ENCODE measurements at regions not wholly inside any gene's neighbourhood (a gene's known extent, or its start where the extent isn't known, plus 50 kb on each side); places are given as distances from the start of the nearest gene placed in this dataset.

DNA sequence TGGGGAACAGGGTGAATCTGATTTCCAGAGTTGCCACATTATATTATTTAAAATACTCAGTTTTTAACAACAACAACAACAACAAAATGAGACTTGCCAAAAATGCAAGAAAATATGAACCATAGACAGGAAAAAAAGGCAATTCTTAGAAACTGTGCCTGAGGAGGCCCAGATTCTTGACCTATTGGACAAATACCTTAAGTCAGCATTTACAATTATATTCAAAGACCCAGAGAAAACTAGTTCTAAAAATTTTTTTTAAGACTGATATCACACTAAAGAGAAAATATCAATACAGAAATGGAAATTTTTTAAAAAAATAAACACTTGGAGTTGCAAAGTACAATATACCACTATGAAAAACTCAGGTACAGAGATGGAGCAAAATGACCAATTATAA, 152.8 kb upstream of the LYPLAL1 start:
- H3K27me3 Mint-ChIP-seq, result no peaks in the 10 kb centered on the region
- intact Hi-C loops (cut with micrococcal nuclease), result no loop called here
- DNase-seq, result no peak
- H3K4me3 Mint-ChIP-seq, result no peak overlapping the region
- H3K4me1 Mint-ChIP-seq (ENCODE audit: low read depth), result no peaks in the 10 kb centered on the region
- no peak overlapping the region for H3K27ac Mint-ChIP-seq
- POLR2A ChIA-PET, result no interaction called here
- no peaks in the 10 kb centered on the region for H3K36me3 Mint-ChIP-seq
- no peaks in the 10 kb centered on the region for H3K9me3 Mint-ChIP-seq
- CTCF ChIA-PET, result no interaction called here

DNA sequence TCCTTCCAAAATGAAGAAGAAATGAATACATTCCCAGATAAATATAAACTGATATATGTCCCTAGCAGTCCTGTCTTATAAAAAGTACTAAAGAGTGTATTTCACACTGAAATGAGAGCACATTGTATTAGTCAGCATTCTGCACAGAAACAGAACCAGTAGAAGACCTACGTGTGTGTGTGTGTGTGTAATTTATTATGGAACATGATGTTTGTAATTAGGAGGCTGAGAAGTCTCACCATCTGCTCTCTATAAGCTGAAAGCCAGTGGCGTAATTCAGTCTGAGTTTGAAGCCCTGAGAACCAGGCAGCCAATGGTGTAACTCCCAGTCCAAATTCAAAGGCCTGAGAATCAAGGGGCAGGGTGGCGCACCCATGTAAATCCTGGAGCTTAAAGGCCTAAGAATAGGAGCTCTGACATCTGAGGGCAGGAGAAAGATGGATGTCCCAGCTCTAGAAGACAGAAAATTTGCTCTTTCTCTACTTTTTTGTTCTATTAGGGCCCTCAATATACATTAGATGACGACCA, 146.5 kb upstream of the LYPLAL1 start:
- POLR2A ChIA-PET, result no interaction called here
- intact Hi-C loops (cut with micrococcal nuclease), result no loop called here
- no peaks in the 10 kb centered on the region for H3K4me1 Mint-ChIP-seq (ENCODE audit: low read depth)

DNA sequence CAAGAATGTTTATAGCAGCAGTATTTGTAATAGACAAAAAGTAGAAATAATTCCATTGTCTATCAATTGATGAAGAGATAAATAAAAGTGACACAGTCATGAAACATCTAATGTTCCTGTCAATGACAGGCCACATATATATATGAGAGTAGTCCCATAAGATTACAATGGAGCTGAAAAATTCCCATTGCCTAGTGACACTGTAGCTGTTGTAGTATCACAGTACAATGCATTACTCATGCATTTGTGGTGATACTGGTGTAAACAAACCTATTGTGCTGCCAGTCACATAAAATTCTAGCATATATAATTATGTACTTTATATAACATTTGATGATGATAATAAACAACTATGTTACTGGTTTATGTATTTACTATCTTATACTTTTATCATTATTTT, 141.9 kb upstream of the LYPLAL1 start:
- no peaks in the 10 kb centered on the region for H3K27me3 Mint-ChIP-seq
- CTCF ChIA-PET, result no interaction called here
- no peak for DNase-seq
- intact Hi-C loops (cut with micrococcal nuclease), result no loop called here
- H3K27ac Mint-ChIP-seq, result no peak overlapping the region
- no peak overlapping the region for H3K4me3 Mint-ChIP-seq
- H3K9me3 Mint-ChIP-seq, result no peaks in the 10 kb centered on the region
- POLR2A ChIA-PET, result no interaction called here
- no peaks in the 10 kb centered on the region for H3K36me3 Mint-ChIP-seq
- no peaks in the 10 kb centered on the region for H3K4me1 Mint-ChIP-seq (ENCODE audit: low read depth)

More for the DNA sequence above, 146.5 kb upstream of the LYPLAL1 start:
- H3K4me3 Mint-ChIP-seq, result no peak overlapping the region
- H3K27ac Mint-ChIP-seq, result no peak overlapping the region
- CTCF ChIA-PET, result no interaction called here
- H3K36me3 Mint-ChIP-seq, result no peaks in the 10 kb centered on the region
- no peaks in the 10 kb centered on the region for H3K27me3 Mint-ChIP-seq
- no peak for DNase-seq
- H3K9me3 Mint-ChIP-seq, result no peaks in the 10 kb centered on the region

DNA sequence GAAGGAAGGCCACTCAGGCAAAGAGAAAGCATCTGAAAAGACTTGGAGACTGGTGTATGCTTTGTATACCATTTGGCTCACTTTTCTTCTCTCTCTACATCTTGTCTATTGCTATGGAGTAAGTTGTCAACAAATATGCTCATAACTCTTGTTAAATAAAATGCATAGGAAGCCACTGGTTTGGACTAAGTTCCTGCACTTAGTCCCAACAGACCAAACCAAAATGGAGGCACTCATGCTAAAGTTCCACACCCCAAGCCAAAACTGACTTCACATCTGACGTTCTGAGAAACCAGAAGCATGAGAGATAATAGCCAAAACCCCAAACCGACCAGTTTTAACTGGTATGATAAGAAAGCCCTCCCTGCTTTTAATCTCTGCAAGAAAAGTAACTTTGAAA, 135.3 kb upstream of the LYPLAL1 start:
- no peak for DNase-seq
- Mint-ChIP-seq H3K4me1 (ENCODE audit: low read depth) (no peaks in the 10 kb centered on the region), H3K9me3 (peaks cover 2% of the 10 kb centered on the region), H3K4me3 (no peak overlapping the region), H3K36me3 (no peaks in the 10 kb centered on the region), H3K27ac (no peak overlapping the region), H3K27me3 (no peaks in the 10 kb centered on the region)
- intact Hi-C loops (cut with micrococcal nuclease), result no loop called here
- POLR2A ChIA-PET, result no interaction called here
- CTCF ChIA-PET, result no interaction called here

DNA sequence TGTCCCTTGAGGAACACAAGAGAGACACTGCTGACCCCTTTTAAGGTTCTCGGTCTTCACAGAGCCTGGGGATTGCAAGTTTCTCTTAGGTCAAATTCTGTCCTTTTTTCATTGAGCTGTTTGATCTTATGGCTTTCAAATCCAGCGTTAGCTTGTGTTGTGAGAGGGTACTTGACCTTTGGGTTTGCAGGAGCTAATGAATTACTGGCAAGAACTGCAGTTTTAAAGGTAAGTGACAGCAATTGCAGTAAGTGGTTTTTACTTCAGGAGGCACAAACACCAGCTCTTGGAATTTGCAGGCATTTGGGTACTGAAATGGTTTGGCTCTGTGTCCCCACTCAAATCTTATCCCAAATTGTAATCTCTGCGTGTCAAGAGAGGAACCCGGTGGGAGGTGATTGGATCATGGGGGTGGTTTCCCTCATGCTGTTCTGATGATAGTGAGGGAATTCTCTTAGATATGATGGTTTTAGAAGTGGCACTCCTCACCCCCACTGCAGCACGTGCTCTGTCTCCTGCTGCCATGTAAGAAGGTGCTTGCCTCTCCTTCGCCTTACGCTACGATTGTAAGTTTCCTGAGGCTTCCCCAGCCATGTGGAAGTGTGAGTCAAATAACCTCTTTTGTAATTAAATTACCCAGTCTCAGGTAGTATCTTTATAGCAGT, 134.5 kb upstream of the LYPLAL1 start:
- Mint-ChIP-seq H3K4me1 (ENCODE audit: low read depth) (no peaks in the 10 kb centered on the region), H3K36me3 (no peaks in the 10 kb centered on the region), H3K9me3 (peaks cover 2% of the 10 kb centered on the region), H3K27ac (no peak overlapping the region), H3K27me3 (no peaks in the 10 kb centered on the region), H3K4me3 (no peak overlapping the region)
- ChIA-PET CTCF (no interaction called here), POLR2A (no interaction called here)
- DNase-seq, result no peak
- intact Hi-C loops (cut with micrococcal nuclease), result no loop called here

DNA sequence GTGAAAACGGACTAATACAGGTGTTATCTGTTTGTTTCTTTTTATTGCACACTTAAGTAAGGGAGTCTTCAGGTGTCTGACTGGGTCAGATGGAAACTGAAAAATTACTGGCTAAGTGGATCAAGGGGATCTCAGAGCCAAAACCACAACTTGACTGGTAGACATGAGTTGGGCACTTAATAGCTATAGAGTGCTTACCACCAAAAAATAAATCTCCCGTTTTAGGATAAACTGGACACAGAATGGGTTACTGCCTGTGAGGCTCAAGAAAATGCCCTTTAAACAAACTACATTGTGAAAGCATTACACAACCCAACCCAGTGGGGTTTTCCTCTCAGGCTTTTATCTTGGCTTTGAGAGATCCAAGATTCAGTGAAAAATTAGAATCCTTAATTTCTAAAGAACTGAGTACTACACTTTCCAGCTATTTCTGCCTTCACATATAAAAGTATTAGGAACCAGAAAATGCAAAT, 134.0 kb upstream of the LYPLAL1 start:
- no peak overlapping the region for H3K27ac Mint-ChIP-seq
- peaks cover 2% of the 10 kb centered on the region for H3K9me3 Mint-ChIP-seq
- POLR2A ChIA-PET, result no interaction called here
- no peaks in the 10 kb centered on the region for H3K36me3 Mint-ChIP-seq
- H3K4me3 Mint-ChIP-seq, result no peak overlapping the region
- CTCF ChIA-PET, result no interaction called here
- no peaks in the 10 kb centered on the region for H3K4me1 Mint-ChIP-seq (ENCODE audit: low read depth)
- intact Hi-C loops (cut with micrococcal nuclease), result no loop called here
- no peaks in the 10 kb centered on the region for H3K27me3 Mint-ChIP-seq
- no peak for DNase-seq

DNA sequence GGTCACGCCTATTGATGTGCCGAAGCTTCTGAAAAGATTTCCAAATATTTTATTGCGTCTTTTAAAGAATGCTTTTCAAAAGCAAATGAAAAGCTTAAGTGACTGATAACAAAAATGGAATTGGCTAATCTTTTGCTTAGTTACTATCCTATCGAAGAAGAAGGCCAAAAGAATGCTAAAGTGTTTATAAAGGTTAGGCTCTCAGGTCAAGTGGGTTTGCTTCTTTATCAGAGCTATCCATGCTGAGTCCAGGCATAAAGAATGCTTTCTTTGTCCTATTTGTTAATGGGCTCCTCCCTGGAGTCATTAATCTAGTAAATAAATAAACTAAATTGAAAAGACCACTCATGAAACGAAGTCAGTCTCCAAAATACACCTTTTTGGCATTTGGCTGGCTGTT, 133.4 kb upstream of the LYPLAL1 start:
- no peaks in the 10 kb centered on the region for H3K27me3 Mint-ChIP-seq
- H3K4me3 Mint-ChIP-seq, result no peak overlapping the region
- peaks cover 2% of the 10 kb centered on the region for H3K9me3 Mint-ChIP-seq
- POLR2A ChIA-PET, result no interaction called here
- no peak overlapping the region for H3K27ac Mint-ChIP-seq
- no peaks in the 10 kb centered on the region for H3K36me3 Mint-ChIP-seq
- no peak for DNase-seq
- H3K4me1 Mint-ChIP-seq (ENCODE audit: low read depth), result no peaks in the 10 kb centered on the region
- intact Hi-C loops (cut with micrococcal nuclease), result no loop called here
- CTCF ChIA-PET, result no interaction called here

DNA sequence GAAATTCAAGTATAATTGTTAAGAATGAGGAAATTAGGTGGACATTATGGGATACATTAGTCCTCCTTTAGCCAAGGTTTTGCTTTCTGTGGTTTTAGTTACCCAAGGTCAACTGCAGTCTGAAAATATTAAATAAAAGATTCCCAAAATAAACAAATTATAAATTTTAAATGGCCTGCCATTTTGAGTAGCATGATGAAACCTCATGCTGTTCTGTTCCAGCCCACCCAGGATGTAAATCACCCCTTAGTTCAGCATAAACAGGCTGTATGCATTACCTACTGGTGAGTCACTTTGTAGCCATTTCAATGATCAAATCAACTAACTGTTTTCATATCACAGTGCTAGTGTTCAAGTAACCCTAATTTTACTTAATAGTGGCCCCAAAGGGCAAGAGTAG, 132.5 kb upstream of the LYPLAL1 start:
- Mint-ChIP-seq H3K9me3 (peaks cover 2% of the 10 kb centered on the region), H3K4me3 (no peak overlapping the region), H3K27ac (no peak overlapping the region), H3K36me3 (no peaks in the 10 kb centered on the region), H3K4me1 (ENCODE audit: low read depth) (no peaks in the 10 kb centered on the region), H3K27me3 (no peaks in the 10 kb centered on the region)
- DNase-seq, result no peak
- intact Hi-C loops (cut with micrococcal nuclease), result no loop called here
- ChIA-PET POLR2A (no interaction called here), CTCF (no interaction called here)

DNA sequence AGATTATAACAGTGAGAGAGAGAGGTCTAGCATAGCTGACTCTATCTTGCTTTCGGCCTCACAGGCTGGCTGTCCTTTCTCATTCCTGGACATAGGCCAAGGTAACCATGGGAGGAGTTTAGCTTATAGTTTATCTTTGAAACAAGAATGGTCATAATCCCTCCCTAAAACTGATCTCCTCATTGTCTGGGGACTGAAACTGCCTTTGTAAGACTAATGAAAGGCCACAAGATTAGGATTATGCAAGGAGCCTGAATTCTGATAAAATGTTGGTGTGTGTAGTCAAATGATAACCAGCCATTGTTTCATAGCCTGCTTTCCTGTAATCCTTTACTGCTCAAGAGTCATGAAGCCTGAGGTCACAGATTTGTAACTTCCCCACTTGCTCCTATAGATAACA, 131.9 kb upstream of the LYPLAL1 start:
- Mint-ChIP-seq H3K4me3 (no peak overlapping the region), H3K4me1 (ENCODE audit: low read depth) (no peaks in the 10 kb centered on the region), H3K27me3 (no peaks in the 10 kb centered on the region), H3K27ac (no peak overlapping the region), H3K9me3 (peaks cover 2% of the 10 kb centered on the region), H3K36me3 (no peaks in the 10 kb centered on the region)
- DNase-seq, result no peak
- CTCF ChIA-PET, result no interaction called here
- POLR2A ChIA-PET, result no interaction called here
- intact Hi-C loops (cut with micrococcal nuclease), result no loop called here

DNA sequence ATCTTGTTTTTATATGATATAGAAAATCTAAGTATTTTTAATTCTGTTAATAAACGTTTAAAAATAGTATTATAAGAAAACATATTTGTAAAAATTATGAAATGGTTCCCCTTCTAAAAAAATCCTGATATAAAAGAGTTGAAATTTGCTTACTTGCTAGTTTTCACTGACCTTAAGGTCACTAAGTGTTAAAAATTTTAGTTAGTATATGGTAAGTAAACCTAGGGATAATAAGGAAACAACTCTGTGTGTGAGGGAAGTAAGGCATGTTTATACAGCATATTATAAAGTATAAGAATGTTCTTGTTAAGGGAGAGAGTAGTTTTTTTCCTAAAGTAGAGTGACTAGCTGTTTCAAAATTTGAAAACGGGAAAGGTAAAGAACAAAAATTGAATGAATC, 130.9 kb upstream of the LYPLAL1 start:
- no peaks in the 10 kb centered on the region for H3K27me3 Mint-ChIP-seq
- ChIA-PET POLR2A (no interaction called here), CTCF (no interaction called here)
- H3K9me3 Mint-ChIP-seq, result peaks cover 2% of the 10 kb centered on the region
- H3K4me3 Mint-ChIP-seq, result no peak overlapping the region
- H3K27ac Mint-ChIP-seq, result no peak overlapping the region
- H3K36me3 Mint-ChIP-seq, result no peaks in the 10 kb centered on the region
- no peaks in the 10 kb centered on the region for H3K4me1 Mint-ChIP-seq (ENCODE audit: low read depth)
- intact Hi-C loops (cut with micrococcal nuclease), result no loop called here
- no peak for DNase-seq

DNA sequence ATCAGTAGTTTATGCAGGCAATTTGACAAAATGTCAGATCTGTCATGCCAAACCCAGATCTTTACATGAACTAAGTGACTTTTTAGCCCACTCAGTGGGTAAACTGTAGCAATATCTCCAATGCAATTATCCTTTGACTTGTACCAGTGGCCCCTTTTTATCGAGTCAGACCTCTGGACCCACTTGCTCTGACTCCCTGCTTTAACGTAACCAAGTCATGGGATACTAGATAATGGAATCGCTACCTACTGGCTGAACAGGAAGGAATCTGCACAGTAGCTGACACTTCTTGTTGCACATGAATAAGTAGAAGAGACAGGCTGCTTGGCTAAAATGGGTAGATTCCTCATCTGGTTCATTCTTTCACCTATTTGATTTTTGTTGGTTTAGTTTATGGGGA, 128.4 kb upstream of the LYPLAL1 start:
- POLR2A ChIA-PET, result no interaction called here
- intact Hi-C loops (cut with micrococcal nuclease), result no loop called here
- Mint-ChIP-seq H3K27ac (no peak overlapping the region), H3K4me3 (no peak overlapping the region), H3K9me3 (peaks cover 2% of the 10 kb centered on the region), H3K4me1 (ENCODE audit: low read depth) (no peaks in the 10 kb centered on the region), H3K36me3 (no peaks in the 10 kb centered on the region), H3K27me3 (peaks cover 1% of the 10 kb centered on the region)
- DNase-seq, result no peak
- CTCF ChIA-PET, result no interaction called here

DNA sequence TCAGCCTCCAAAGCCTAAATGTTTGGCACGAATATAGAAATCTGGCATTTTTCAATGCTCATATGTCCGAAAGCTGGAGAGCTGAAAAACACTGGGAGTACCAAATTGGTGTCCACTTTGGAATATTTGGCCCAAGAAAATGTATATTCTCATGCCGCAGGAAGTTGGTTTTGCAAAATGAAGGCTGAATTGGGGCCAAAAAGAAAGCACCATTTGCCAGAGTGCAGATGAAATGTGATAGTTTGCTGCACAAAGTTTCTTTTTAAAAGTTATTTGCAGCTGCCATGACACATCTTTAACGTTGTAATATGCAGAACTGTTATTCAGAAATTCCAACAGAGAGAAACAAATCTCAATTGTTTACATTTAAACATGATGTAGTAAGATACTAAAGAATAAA, 124.2 kb upstream of the LYPLAL1 start:
- Mint-ChIP-seq H3K4me3 (no peak overlapping the region), H3K36me3 (no peaks in the 10 kb centered on the region), H3K27me3 (peaks cover 1% of the 10 kb centered on the region), H3K9me3 (no peaks in the 10 kb centered on the region), H3K4me1 (ENCODE audit: low read depth) (no peaks in the 10 kb centered on the region), H3K27ac (no peak overlapping the region)
- ChIA-PET CTCF (no interaction called here), POLR2A (no interaction called here)
- no peak for DNase-seq
- intact Hi-C loops (cut with micrococcal nuclease), result no loop called here

DNA sequence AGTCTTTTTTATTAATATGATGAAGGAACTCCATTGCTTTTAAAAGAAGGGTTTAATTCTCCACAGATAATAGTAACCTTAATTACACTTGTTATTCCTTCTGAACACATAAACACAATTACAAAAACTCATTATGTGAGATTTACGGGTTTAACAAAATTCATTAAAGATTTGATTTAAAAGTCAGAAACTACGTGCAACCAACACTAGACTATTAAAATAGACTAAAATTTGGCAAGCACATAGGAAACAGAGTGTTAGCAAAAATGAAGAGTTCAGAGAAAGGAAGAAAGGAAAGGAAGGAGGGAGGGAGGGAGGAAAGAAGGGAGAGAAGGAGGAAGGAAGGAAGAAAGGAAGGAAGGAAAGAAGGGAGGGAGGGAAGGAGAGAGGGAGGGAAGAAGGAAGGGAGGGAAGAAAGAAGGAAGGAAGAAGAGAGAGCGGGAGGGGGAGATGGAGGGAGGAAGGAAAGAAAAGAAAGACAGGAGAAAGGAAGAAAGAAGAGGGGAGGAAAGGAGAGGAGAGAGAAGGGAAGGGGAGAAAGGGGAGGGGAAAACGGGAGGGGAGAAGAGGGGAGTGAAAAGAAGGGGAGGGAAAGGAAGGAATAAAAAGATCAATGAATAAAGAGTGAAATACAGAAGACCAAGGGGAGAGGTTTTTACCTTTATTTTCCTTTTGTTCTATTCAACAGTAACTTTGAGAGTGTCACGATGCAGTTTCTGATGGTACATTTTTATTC, 123.4 kb upstream of the LYPLAL1 start:
- intact Hi-C loops (cut with micrococcal nuclease), result no loop called here
- Mint-ChIP-seq H3K27me3 (peaks cover 1% of the 10 kb centered on the region), H3K9me3 (no peaks in the 10 kb centered on the region), H3K36me3 (no peaks in the 10 kb centered on the region), H3K4me1 (ENCODE audit: low read depth) (no peaks in the 10 kb centered on the region), H3K27ac (no peak overlapping the region), H3K4me3 (no peak overlapping the region)
- POLR2A ChIA-PET, result no interaction called here
- DNase-seq, result no peak
- CTCF ChIA-PET, result no interaction called here
